ENCODE measurements at regions not wholly inside any gene's neighbourhood (a gene's known extent, or its start where the extent isn't known, plus 50 kb on each side); places are given as distances from the start of the nearest gene placed in this dataset.

GRCh38 chr11:59029366-59029889 lies 56.7 kb upstream of the GLYATL1B start:
- Histone ChIP-seq H3K4me1 (replicated peaks in 1 of 4; ENCODE audit: control insufficient read depth in 3 of 4, insufficient read depth in 4 of 4, low read length in 3 of 4) (no peaks in the 10 kb centered on the region), H3K14ac (ENCODE audit: insufficient read length) (no peak overlapping the region), H3K4ac (replicated peaks; ENCODE audit: insufficient read length, low read depth, low read length) (no peak overlapping the region), H3K79me1 (ENCODE audit: low read depth, low read length) (no peaks in the 10 kb centered on the region), H3K23me2 (ENCODE audit: low read depth, low read length) (no peaks in the 10 kb centered on the region), H2BK120ac (replicated peaks; ENCODE audit: low read depth, low read length) (no peak overlapping the region), H4K20me1 (replicated peaks in 1 of 2; ENCODE audit: control insufficient read depth in 1 of 2, insufficient read depth in 2 of 2, low read length in 2 of 2) (no peaks in the 10 kb centered on the region), H3K36me3 (ENCODE audit: control insufficient read depth in 2 of 4, insufficient read depth in 4 of 4, low read length in 3 of 4) (no peaks in the 10 kb centered on the region), H3K9me3 (ENCODE audit: insufficient read depth in 2 of 2, low read depth in 1 of 2, low read length in 1 of 2) (no peaks in the 10 kb centered on the region), H2BK15ac (ENCODE audit: low read length) (no peak overlapping the region), H3K56ac (replicated peaks; ENCODE audit: insufficient read length, low read depth, low read length) (no peak overlapping the region), H2BK5ac (ENCODE audit: low read depth, low read length) (no peak overlapping the region), H3K4me3 (ENCODE audit: extremely low read depth in 1 of 4, insufficient read depth in 2 of 4, low read depth in 3 of 4, low read length in 4 of 4) (no peak overlapping the region), H4K5ac (ENCODE audit: insufficient read length, low read depth, low read length) (no peak overlapping the region), H3K79me2 (ENCODE audit: control insufficient read depth in 1 of 2, insufficient read depth in 2 of 2, low read length in 2 of 2) (no peaks in the 10 kb centered on the region), H2BK20ac (ENCODE audit: low read length) (no peak overlapping the region), H3K27ac (ENCODE audit: low read depth, low read length) (no peak overlapping the region), H2AK5ac (ENCODE audit: low read depth, low read length) (no peak overlapping the region), H3K23ac (ENCODE audit: insufficient read length) (no peak overlapping the region), H4K8ac (ENCODE audit: extremely low read depth, insufficient read depth, low read length) (no peak overlapping the region), H4K91ac (replicated peaks; ENCODE audit: insufficient read length, low read length) (no peak overlapping the region), H3K18ac (ENCODE audit: extremely low read depth, low read length) (no peak overlapping the region), H3K27me3 (replicated peaks in 1 of 4; ENCODE audit: control insufficient read depth in 3 of 4, extremely low read depth in 1 of 4, insufficient read depth in 3 of 4, low read length in 3 of 4) (no peaks in the 10 kb centered on the region), H2AFZ (ENCODE audit: low read length) (no peak overlapping the region), H3K9ac (replicated peaks in 1 of 4; ENCODE audit: extremely low read depth in 1 of 4, low read depth in 3 of 4, low read length in 3 of 4) (no peak overlapping the region), H3K4me2 (ENCODE audit: insufficient read depth in 1 of 2, low read depth in 2 of 2, low read length in 2 of 2) (no peak overlapping the region), H2BK12ac (ENCODE audit: low read depth, low read length) (no peak overlapping the region)
- DNase-seq (ENCODE audit: low read depth in 1 of 2, low spot score in 2 of 2) (no peak), FAIRE-seq (no peak)
- CTCF ChIA-PET (ENCODE audit: partially characterized antibody): interaction anchor here (1.2 to 3.1 kb wide), 3 partner anchors 23 to 29 kb away, joined by 3 to 12 read pairs (median 9); no protein-coding TSS in a partner anchor
- WGBS, 2 experiments (ENCODE audit: extremely low coverage in 1 of 2, insufficient coverage in 1 of 2, insufficient read length in 1 of 2, insufficient replicate concordance in 2 of 2, low coverage in 1 of 2, low lambda C conversion rate in 2 of 2, missing lambda C conversion rate in 1 of 2): 82% methylated on average over 2 of the region's 2 CpGs; no CpG with 5 or more reads in 1 of the 2 experiments
- POLR2A ChIA-PET (ENCODE audit: partially characterized antibody): no interaction called here
- TF ChIP-seq FOSL1 (IDR thresholded peaks at IDR 0.05; ENCODE audit: insufficient read depth, low read depth, low read length) (no peak), SIX5 (IDR thresholded peaks at IDR 0.05; ENCODE audit: low read depth, low read length) (no peak), SP2 (IDR thresholded peaks at IDR 0.05; ENCODE audit: low read length) (no peak), MAX (IDR thresholded peaks at IDR 0.05) (no peak), ZNF274 (IDR thresholded peaks at IDR 0.05; ENCODE audit: borderline replicate concordance, extremely low read depth, low read length) (no peak), E2F6 (IDR thresholded peaks at IDR 0.05) (no peak), GTF2F1 (IDR thresholded peaks at IDR 0.05; ENCODE audit: borderline replicate concordance, low read depth, low read length) (no peak), SUZ12 (IDR thresholded peaks at IDR 0.05; ENCODE audit: low read length) (no peak), SIRT6 (IDR thresholded peaks at IDR 0.05; ENCODE audit: low read length) (no peak), RFX5 (IDR thresholded peaks at IDR 0.05; ENCODE audit: borderline replicate concordance, low read depth, low read length) (no peak), CHD2 (IDR thresholded peaks at IDR 0.05; ENCODE audit: low read length) (no peak), POLR2AphosphoS5 (IDR thresholded peaks at IDR 0.05; ENCODE audit: low read depth, low read length) (no peak), SRF (IDR thresholded peaks at IDR 0.05; ENCODE audit: low read depth, low read length) (no peak), RBBP5 (IDR thresholded peaks at IDR 0.05; ENCODE audit: borderline replicate concordance, low read depth, low read length) (no peak)

Data from H1 (cell line).